ENCODE measurements at regions not wholly inside any gene's neighbourhood (a gene's known extent, or its start where the extent isn't known, plus 50 kb on each side); places are given as distances from the start of the nearest gene placed in this dataset.

GRCh38 chr10:101287183-101287996, 58.1 kb upstream of the LBX1 start:
- Histone ChIP-seq H3K36me3 (replicated peaks in 1 of 2) (no peaks in the 10 kb centered on the region), H3K4me3 (no peak overlapping the region), H3K27ac (no peak overlapping the region), H3K27me3 (peaks cover 37% of the 10 kb centered on the region), H3K4me1 (replicated peaks in 1 of 2) (peaks cover 5 to 7% of the 10 kb centered on the region in 2 donors), H3K9me3 (replicated peaks in 1 of 3) (no peaks in the 10 kb centered on the region)
- TF ChIP-seq, protein P1, sequence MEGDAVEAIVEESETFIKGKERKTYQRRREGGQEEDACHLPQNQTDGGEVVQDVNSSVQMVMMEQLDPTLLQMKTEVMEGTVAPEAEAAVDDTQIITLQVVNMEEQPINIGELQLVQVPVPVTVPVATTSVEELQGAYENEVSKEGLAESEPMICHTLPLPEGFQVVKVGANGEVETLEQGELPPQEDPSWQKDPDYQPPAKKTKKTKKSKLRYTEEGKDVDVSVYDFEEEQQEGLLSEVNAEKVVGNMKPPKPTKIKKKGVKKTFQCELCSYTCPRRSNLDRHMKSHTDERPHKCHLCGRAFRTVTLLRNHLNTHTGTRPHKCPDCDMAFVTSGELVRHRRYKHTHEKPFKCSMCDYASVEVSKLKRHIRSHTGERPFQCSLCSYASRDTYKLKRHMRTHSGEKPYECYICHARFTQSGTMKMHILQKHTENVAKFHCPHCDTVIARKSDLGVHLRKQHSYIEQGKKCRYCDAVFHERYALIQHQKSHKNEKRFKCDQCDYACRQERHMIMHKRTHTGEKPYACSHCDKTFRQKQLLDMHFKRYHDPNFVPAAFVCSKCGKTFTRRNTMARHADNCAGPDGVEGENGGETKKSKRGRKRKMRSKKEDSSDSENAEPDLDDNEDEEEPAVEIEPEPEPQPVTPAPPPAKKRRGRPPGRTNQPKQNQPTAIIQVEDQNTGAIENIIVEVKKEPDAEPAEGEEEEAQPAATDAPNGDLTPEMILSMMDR (IDR thresholded peaks at IDR 0.05): no peak
- no peak for TF ChIP-seq POLR2A (IDR thresholded peaks at IDR 0.05)
- no peak for DNase-seq
- intact Hi-C loops (cut with DNase I): loop anchor here in 1 of 2 donors (5.0 kb wide), 1 partner anchor 70 kb away; no protein-coding TSS in a partner anchor
- 50 to 64% (median 56%) methylated on average over 18 of the region's 18 CpGs for WGBS, 4 donors

- DNase-seq: peak in 3 of 7 donors; percentile 12 to 58 (median 33)
- intact Hi-C loops (cut with DNase I): loop anchor here in 1 of 2 donors (5.0 kb wide), 1 partner anchor 71 kb away; no protein-coding TSS in a partner anchor
- Histone ChIP-seq H3K4me1 (replicated peaks in 1 of 2) (peaks cover 9 to 12% of the 10 kb centered on the region in 2 donors), H3K9me3 (replicated peaks in 1 of 3) (no peaks in the 10 kb centered on the region), H3K4me3 (no peak overlapping the region), H3K27me3 (peaks cover 37% of the 10 kb centered on the region), H3K27ac (no peak overlapping the region), H3K36me3 (replicated peaks in 1 of 2) (no peaks in the 10 kb centered on the region)
- TF ChIP-seq, protein P1 (IDR thresholded peaks at IDR 0.05): no peak
- no peak for TF ChIP-seq POLR2A (IDR thresholded peaks at IDR 0.05)
- 23 to 74% (median 39%) methylated on average over 2 to 6 of the region's 6 CpGs for WGBS, 4 donors
These were observed 58.9 kb upstream of the LBX1 start for GRCh38 chr10:101287997-101288635.

GRCh38 chr10:101289541-101289940, 60.3 kb upstream of the LBX1 start:
- no peak for TF ChIP-seq POLR2A (IDR thresholded peaks at IDR 0.05)
- TF ChIP-seq, protein P1 (IDR thresholded peaks at IDR 0.05): no peak
- H3K27ac ChIP-seq: no peak overlapping the region
- no peaks in the 10 kb centered on the region for H3K9me3 ChIP-seq (replicated peaks in 1 of 3)
- H3K4me1 ChIP-seq (replicated peaks in 1 of 2): peaks cover 9 to 12% of the 10 kb centered on the region in 2 donors
- H3K27me3 ChIP-seq: peaks cover 30% of the 10 kb centered on the region
- no peaks in the 10 kb centered on the region for H3K36me3 ChIP-seq (replicated peaks in 1 of 2)
- no peak for DNase-seq
- intact Hi-C loops (cut with DNase I): loop anchor here in 1 of 2 donors (5.0 kb wide), 1 partner anchor 72 kb away; no protein-coding TSS in a partner anchor
- no peak overlapping the region for H3K4me3 ChIP-seq
- WGBS, 4 donors: 80 to 93% (median 84%) methylated on average over 2 to 3 of the region's 3 CpGs

DNA sequence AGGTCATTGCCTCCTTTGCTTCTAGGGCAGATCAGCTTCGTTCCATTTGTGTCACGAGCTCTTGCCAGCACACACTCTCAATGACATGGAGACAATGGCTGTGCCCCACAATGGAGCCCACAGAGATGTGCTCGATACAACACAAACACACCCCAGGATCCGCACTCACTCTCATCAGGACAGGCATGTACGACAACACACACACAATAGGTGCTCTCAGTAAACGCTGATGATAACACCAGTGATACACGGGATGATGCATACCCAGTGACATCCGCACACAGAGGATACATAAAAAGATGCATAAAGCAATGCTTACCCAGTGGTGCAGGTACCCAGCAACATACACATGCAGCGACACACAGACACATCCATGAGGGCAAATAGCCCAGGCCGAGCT, 61.2 kb upstream of the LBX1 start:
- H3K4me1 ChIP-seq (replicated peaks in 1 of 2): peaks cover 9 to 12% of the 10 kb centered on the region in 2 donors
- intact Hi-C loops (cut with DNase I): loop anchor here in 1 of 2 donors (10.0 kb wide), 2 partner anchors 76 to 154 kb away; no protein-coding TSS in a partner anchor
- H3K27me3 ChIP-seq: peaks cover 21% of the 10 kb centered on the region
- no peak for DNase-seq
- TF ChIP-seq, protein P1 (IDR thresholded peaks at IDR 0.05): no peak
- no peak for TF ChIP-seq POLR2A (IDR thresholded peaks at IDR 0.05)
- no peak overlapping the region for H3K27ac ChIP-seq
- WGBS, 4 donors: 63 to 72% (median 67%) methylated on average over 10 of the region's 10 CpGs
- no peaks in the 10 kb centered on the region for H3K36me3 ChIP-seq (replicated peaks in 1 of 2)
- H3K9me3 ChIP-seq (replicated peaks in 1 of 3): no peaks in the 10 kb centered on the region
- H3K4me3 ChIP-seq: no peak overlapping the region

All from adrenal gland (tissue), 9 donors.